ENCODE measurements at regions not wholly inside any gene's neighbourhood (a gene's known extent, or its start where the extent isn't known, plus 50 kb on each side); places are given as distances from the start of the nearest gene placed in this dataset.

GRCh38 chr17:77882481-77883212, 75.9 kb upstream of the TNRC6C start:
- no peak overlapping the region for H2AFZ ChIP-seq (ENCODE audit: low read depth, low read length)
- peaks cover 34% of the 10 kb centered on the region for H3K27me3 ChIP-seq (ENCODE audit: low read depth, low read length)
- no peaks in the 10 kb centered on the region for H3K36me3 ChIP-seq (replicated peaks; ENCODE audit: low read depth, low read length)
- H3K79me2 ChIP-seq (ENCODE audit: low read length), result no peaks in the 10 kb centered on the region
- TF ChIP-seq EZH2phosphoT487 (IDR thresholded peaks at IDR 0.05; ENCODE audit: low read depth) (no peak), CTCF (IDR thresholded peaks at IDR 0.05; ENCODE audit: low read depth, low read length) (no peak)
- H3K4me2 ChIP-seq (ENCODE audit: low read length), result peak overlapping the region; percentile 65
- H3K27ac ChIP-seq (ENCODE audit: low read length), result no peak overlapping the region
- peak overlapping the region; percentile 42 for H3K4me3 ChIP-seq (ENCODE audit: low read length)
- no peak overlapping the region for H3K9ac ChIP-seq (ENCODE audit: low read length)
- no peaks in the 10 kb centered on the region for H3K9me3 ChIP-seq (ENCODE audit: insufficient read depth, low read length)
- H4K20me1 ChIP-seq (ENCODE audit: insufficient read depth, low read length), result no peaks in the 10 kb centered on the region
- peaks cover 38% of the 10 kb centered on the region for H3K4me1 ChIP-seq (ENCODE audit: low read length)

GRCh38 chr17:77883213-77883650, 75.3 kb upstream of the TNRC6C start:
- Histone ChIP-seq H3K27ac (ENCODE audit: low read length) (no peak overlapping the region), H3K4me2 (ENCODE audit: low read length) (no peak overlapping the region), H3K9me3 (ENCODE audit: insufficient read depth, low read length) (no peaks in the 10 kb centered on the region), H3K36me3 (replicated peaks; ENCODE audit: low read depth, low read length) (no peaks in the 10 kb centered on the region), H3K27me3 (ENCODE audit: low read depth, low read length) (peaks cover 40% of the 10 kb centered on the region), H3K9ac (ENCODE audit: low read length) (no peak overlapping the region), H3K79me2 (ENCODE audit: low read length) (no peaks in the 10 kb centered on the region), H4K20me1 (ENCODE audit: insufficient read depth, low read length) (no peaks in the 10 kb centered on the region), H3K4me1 (ENCODE audit: low read length) (peaks cover 38% of the 10 kb centered on the region), H3K4me3 (ENCODE audit: low read length) (no peak overlapping the region), H2AFZ (ENCODE audit: low read depth, low read length) (no peak overlapping the region)
- no peak for TF ChIP-seq CTCF (IDR thresholded peaks at IDR 0.05; ENCODE audit: low read depth, low read length)
- TF ChIP-seq EZH2phosphoT487 (IDR thresholded peaks at IDR 0.05; ENCODE audit: low read depth), result no peak

GRCh38 chr17:77884019-77884418, 74.5 kb upstream of the TNRC6C start:
- Histone ChIP-seq H3K4me2 (ENCODE audit: low read length) (no peak overlapping the region), H3K9me3 (ENCODE audit: insufficient read depth, low read length) (no peaks in the 10 kb centered on the region), H3K27me3 (ENCODE audit: low read depth, low read length) (peaks cover 42% of the 10 kb centered on the region), H3K4me3 (ENCODE audit: low read length) (no peak overlapping the region), H3K79me2 (ENCODE audit: low read length) (no peaks in the 10 kb centered on the region), H2AFZ (ENCODE audit: low read depth, low read length) (no peak overlapping the region), H3K4me1 (ENCODE audit: low read length) (peaks cover 38% of the 10 kb centered on the region), H3K36me3 (replicated peaks; ENCODE audit: low read depth, low read length) (no peaks in the 10 kb centered on the region), H4K20me1 (ENCODE audit: insufficient read depth, low read length) (no peaks in the 10 kb centered on the region), H3K9ac (ENCODE audit: low read length) (no peak overlapping the region), H3K27ac (ENCODE audit: low read length) (no peak overlapping the region)
- no peak for TF ChIP-seq EZH2phosphoT487 (IDR thresholded peaks at IDR 0.05; ENCODE audit: low read depth)

- Histone ChIP-seq H4K20me1 (ENCODE audit: insufficient read depth, low read length) (no peaks in the 10 kb centered on the region), H3K9ac (ENCODE audit: low read length) (no peak overlapping the region), H3K27me3 (ENCODE audit: low read depth, low read length) (peaks cover 49% of the 10 kb centered on the region), H3K79me2 (ENCODE audit: low read length) (no peaks in the 10 kb centered on the region), H3K4me2 (ENCODE audit: low read length) (no peak overlapping the region), H3K9me3 (ENCODE audit: insufficient read depth, low read length) (no peaks in the 10 kb centered on the region), H3K4me3 (ENCODE audit: low read length) (no peak overlapping the region), H3K4me1 (ENCODE audit: low read length) (peaks cover 38% of the 10 kb centered on the region), H3K36me3 (replicated peaks; ENCODE audit: low read depth, low read length) (no peaks in the 10 kb centered on the region), H3K27ac (ENCODE audit: low read length) (no peak overlapping the region), H2AFZ (ENCODE audit: low read depth, low read length) (no peak overlapping the region)
- TF ChIP-seq CTCF (IDR thresholded peaks at IDR 0.05; ENCODE audit: low read depth, low read length), result no peak
- TF ChIP-seq EZH2phosphoT487 (IDR thresholded peaks at IDR 0.05; ENCODE audit: low read depth), result no peak
These were observed 73.4 kb upstream of the TNRC6C start for GRCh38 chr17:77884967-77885641.

All from OCI-LY3 (cell line).